DND-41 (cell line): ENCODE measurements at regions not wholly inside any gene's neighbourhood (a gene's known extent, or its start where the extent isn't known, plus 50 kb on each side); places are given as distances from the start of the nearest gene placed in this dataset.

Experiments
- ATAC-seq: fragments of 200-7000 bp; cut with Tn5 transposase; 3 replicates; pipeline ENCODE4 v1.9.1; 2021; ENCODE audit warnings: low read depth; ENCODE audit not compliant: insufficient read depth
- DNase-seq: peaks from one replicate; pipeline ENCODE4 v3.0.0-alpha.2; 2020
- H2AFZ ChIP-seq: 2 replicates; pipeline ENCODE4 v1.6.0; 2012; ENCODE audit warnings: low read depth, low read length
- H3K27ac ChIP-seq: 2 replicates; pipeline ENCODE4 v1.5.1; 2012; ENCODE audit warnings: low read length, inconsistent platforms
- H3K27me3 ChIP-seq: fragments of 200-600 bp; sonication (generic); 2 replicates; pipeline ENCODE4 v1.6.0; 2012; ENCODE audit warnings: low read length, mild to moderate bottlenecking, inconsistent platforms; ENCODE audit not compliant: insufficient read depth, poor library complexity
- H3K36me3 ChIP-seq: 2 replicates; pipeline ENCODE4 v1.5.1; 2012; ENCODE audit warnings: low read length, inconsistent platforms; ENCODE audit not compliant: insufficient read depth
- H3K4me1 ChIP-seq: 2 replicates; pipeline ENCODE4 v1.5.1; 2012; ENCODE audit warnings: mild to moderate bottlenecking, low read length; ENCODE audit not compliant: insufficient read depth
- H3K4me2 ChIP-seq: 2 replicates; pipeline ENCODE4 v1.6.0; 2012; ENCODE audit warnings: mild to moderate bottlenecking, moderate library complexity, low read length, inconsistent platforms; ENCODE audit not compliant: insufficient read depth
- H3K4me3 ChIP-seq, 2 experiments: fragments of 200-600 bp in 1 of 2; shearing (Covaris generic) in 1 of 2; 2 replicates each; pipeline ENCODE4 v1.5.1; 2012 to 2016; ENCODE audit warnings: inconsistent platforms in 2 of 2, low read length in 2 of 2, mild to moderate bottlenecking in 2 of 2, low read depth in 1 of 2, moderate library complexity in 1 of 2
- H3K79me2 ChIP-seq: 2 replicates; pipeline ENCODE4 v1.6.0; 2012; ENCODE audit warnings: low read length, inconsistent platforms; ENCODE audit not compliant: insufficient read depth
- H3K9ac ChIP-seq: 2 replicates; pipeline ENCODE4 v1.6.0; 2012; ENCODE audit warnings: low read depth, mild to moderate bottlenecking, inconsistent platforms, low read length, moderate library complexity
- H3K9me3 ChIP-seq: 2 replicates; pipeline ENCODE4 v1.5.1; 2012; ENCODE audit warnings: low read length, moderate library complexity, mild to moderate bottlenecking, inconsistent platforms; ENCODE audit not compliant: insufficient read depth, severe bottlenecking
- H4K20me1 ChIP-seq: 2 replicates; pipeline ENCODE4 v1.6.0; 2012; ENCODE audit warnings: low read length; ENCODE audit not compliant: insufficient read depth
- EZH2 ChIP-seq: IDR thresholded peaks from 3 replicates; pipeline ENCODE4 v1.6.1; 2012; ENCODE audit warnings: borderline replicate concordance, low read depth, mild to moderate bottlenecking, moderate library complexity, low read length, inconsistent platforms; ENCODE audit not compliant: severe bottlenecking
- TF ChIP-seq, protein P1 (sequence below): IDR thresholded peaks from 2 replicates; pipeline ENCODE4 v1.5.1; 2012; ENCODE audit warnings: borderline replicate concordance, low read length, moderate library complexity, mild to moderate bottlenecking; ENCODE audit not compliant: poor library complexity, severe bottlenecking; ENCODE audit errors: extremely low read depth

DNA sequence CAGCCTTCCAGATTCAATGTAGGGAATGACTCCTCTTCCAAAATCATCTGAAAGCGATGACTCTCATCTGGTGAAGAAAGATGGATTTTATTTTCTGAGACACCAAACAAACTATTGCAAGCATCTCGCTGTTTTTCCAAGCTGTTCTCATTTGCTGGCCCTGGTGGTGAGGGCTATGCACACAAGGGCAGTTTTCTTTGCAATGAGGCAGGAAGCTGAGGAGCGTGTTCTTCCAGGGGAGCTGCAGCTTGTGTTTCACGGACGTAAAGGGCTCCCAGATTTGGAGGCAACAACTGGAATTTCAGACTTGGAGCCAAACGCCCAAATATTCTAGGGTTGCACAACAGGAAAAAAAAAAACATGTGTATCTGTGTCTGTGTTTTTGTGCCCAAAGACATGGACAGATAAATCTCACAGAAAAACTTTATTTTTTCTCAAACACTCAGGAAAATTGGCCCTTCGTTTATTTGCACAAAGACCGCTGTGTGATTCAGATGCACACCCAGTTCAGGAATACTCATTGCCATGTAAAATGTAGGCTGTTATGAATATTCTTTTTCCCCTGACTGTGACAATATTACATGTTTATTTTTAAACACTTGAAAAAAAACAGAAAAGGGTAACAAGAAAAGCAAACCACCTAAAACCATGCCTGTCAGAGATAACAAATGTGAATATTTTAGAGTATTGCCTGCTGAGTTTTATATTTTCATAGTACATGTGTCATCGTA, 151.3 kb downstream of the GAS1 start:
- DNase-seq (no peak), ATAC-seq (no peak)
- Histone ChIP-seq H3K4me1 (no peaks in the 10 kb centered on the region), H3K9ac (no peak overlapping the region), H3K36me3 (no peaks in the 10 kb centered on the region), H4K20me1 (no peaks in the 10 kb centered on the region), H3K4me3 (no peak overlapping the region), H3K4me2 (no peak overlapping the region), H3K9me3 (no peaks in the 10 kb centered on the region), H3K27ac (no peak overlapping the region), H3K27me3 (no peaks in the 10 kb centered on the region), H2AFZ (no peak overlapping the region), H3K79me2 (no peaks in the 10 kb centered on the region)
- TF ChIP-seq, protein P1, sequence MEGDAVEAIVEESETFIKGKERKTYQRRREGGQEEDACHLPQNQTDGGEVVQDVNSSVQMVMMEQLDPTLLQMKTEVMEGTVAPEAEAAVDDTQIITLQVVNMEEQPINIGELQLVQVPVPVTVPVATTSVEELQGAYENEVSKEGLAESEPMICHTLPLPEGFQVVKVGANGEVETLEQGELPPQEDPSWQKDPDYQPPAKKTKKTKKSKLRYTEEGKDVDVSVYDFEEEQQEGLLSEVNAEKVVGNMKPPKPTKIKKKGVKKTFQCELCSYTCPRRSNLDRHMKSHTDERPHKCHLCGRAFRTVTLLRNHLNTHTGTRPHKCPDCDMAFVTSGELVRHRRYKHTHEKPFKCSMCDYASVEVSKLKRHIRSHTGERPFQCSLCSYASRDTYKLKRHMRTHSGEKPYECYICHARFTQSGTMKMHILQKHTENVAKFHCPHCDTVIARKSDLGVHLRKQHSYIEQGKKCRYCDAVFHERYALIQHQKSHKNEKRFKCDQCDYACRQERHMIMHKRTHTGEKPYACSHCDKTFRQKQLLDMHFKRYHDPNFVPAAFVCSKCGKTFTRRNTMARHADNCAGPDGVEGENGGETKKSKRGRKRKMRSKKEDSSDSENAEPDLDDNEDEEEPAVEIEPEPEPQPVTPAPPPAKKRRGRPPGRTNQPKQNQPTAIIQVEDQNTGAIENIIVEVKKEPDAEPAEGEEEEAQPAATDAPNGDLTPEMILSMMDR = no peak
- no peak for TF ChIP-seq EZH2

DNA sequence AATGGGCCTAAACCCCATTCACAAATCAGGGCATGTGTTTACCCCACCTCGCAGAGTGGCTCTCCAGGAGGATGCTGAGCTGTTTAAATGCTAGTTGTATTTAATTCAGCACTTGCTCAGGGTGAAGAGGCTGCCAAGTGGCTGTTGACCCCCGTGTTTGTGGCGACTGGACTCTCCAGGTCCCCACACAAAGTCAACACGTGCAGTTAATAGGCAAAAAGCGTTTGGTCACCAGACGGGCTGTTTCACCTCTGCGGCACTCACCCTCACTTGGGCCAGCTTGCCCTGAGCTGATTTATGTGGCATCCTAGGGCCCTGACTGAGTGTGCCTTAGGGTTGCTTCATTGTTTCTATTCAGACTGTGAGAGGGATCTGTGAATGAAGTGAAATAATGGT, 152.3 kb downstream of the GAS1 start:
- Histone ChIP-seq H4K20me1 (no peaks in the 10 kb centered on the region), H3K27me3 (no peaks in the 10 kb centered on the region), H3K36me3 (no peaks in the 10 kb centered on the region), H3K4me3 (no peak overlapping the region), H3K27ac (no peak overlapping the region), H2AFZ (no peak overlapping the region), H3K9ac (no peak overlapping the region), H3K4me1 (no peaks in the 10 kb centered on the region), H3K9me3 (no peaks in the 10 kb centered on the region), H3K79me2 (no peaks in the 10 kb centered on the region), H3K4me2 (no peak overlapping the region)
- no peak for DNase-seq
- no peak for TF ChIP-seq EZH2
- TF ChIP-seq, protein P1 = no peak
- no peak for ATAC-seq

DNA sequence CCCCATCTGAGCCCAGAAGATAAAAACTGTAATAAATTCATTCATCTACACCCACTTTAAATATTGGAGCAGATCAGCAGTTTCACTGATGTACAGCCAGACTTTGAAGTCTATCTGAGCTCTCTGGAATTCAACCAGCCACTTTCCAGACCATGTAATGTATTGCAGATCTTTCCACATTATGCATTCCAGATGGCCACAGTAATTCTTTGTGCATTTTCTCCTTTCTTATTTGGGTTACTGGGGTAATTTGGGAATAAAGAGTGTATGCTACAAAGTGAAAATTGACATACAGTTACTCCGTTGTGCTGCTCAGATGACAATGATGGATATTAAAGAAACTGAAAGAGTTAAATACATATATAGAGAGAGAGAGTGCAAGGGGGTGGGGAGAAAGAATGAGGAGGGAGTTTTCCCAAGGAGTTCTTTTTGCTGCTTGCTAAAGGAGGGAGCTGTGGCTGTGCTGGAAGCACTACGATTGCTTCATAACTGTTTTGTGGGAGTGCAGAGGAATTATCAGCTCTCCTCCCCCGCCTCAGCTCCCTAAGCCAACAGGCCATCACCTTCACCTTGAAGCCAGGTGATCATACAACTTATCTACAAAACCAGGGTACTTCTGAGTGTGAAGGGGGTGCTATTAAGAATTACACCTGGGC, 152.8 kb downstream of the GAS1 start:
- Histone ChIP-seq H2AFZ (no peak overlapping the region), H4K20me1 (no peaks in the 10 kb centered on the region), H3K9ac (no peak overlapping the region), H3K36me3 (no peaks in the 10 kb centered on the region), H3K9me3 (no peaks in the 10 kb centered on the region), H3K27ac (no peak overlapping the region), H3K4me2 (no peak overlapping the region), H3K4me3 (no peak overlapping the region), H3K4me1 (no peaks in the 10 kb centered on the region), H3K79me2 (no peaks in the 10 kb centered on the region), H3K27me3 (no peaks in the 10 kb centered on the region)
- DNase-seq (no peak), ATAC-seq (no peak)
- TF ChIP-seq, protein P1 = no peak
- TF ChIP-seq EZH2 = no peak
